ENCODE measurements at regions not wholly inside any gene's neighbourhood (a gene's known extent, or its start where the extent isn't known, plus 50 kb on each side); places are given as distances from the start of the nearest gene placed in this dataset.

DNA sequence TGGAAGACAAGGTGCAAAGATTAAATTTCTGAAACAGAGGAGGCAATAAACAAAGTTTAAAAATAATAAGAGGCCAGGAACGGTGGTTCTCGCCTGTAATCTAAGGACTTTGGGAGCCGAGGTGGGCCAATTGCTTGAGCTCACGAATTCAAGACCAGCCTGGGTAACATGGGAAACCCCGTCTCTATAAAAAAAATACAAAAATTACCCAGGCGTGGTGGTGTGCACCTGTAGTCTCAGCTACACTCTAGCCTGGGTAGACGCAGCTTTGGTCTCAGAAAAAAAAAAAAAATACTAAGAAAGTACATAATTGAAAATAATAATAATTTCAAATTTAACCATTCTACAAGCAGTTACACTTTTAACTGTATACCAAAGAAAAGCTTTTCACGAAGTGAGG lies 744.6 kb upstream of the POU3F3 start:
- TF ChIP-seq, protein P1, sequence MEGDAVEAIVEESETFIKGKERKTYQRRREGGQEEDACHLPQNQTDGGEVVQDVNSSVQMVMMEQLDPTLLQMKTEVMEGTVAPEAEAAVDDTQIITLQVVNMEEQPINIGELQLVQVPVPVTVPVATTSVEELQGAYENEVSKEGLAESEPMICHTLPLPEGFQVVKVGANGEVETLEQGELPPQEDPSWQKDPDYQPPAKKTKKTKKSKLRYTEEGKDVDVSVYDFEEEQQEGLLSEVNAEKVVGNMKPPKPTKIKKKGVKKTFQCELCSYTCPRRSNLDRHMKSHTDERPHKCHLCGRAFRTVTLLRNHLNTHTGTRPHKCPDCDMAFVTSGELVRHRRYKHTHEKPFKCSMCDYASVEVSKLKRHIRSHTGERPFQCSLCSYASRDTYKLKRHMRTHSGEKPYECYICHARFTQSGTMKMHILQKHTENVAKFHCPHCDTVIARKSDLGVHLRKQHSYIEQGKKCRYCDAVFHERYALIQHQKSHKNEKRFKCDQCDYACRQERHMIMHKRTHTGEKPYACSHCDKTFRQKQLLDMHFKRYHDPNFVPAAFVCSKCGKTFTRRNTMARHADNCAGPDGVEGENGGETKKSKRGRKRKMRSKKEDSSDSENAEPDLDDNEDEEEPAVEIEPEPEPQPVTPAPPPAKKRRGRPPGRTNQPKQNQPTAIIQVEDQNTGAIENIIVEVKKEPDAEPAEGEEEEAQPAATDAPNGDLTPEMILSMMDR (IDR thresholded peaks at IDR 0.05; ENCODE audit: poor library complexity, severe bottlenecking) = no peak
- TF ChIP-seq EP300 (conservative IDR thresholded peaks at IDR 0.05; ENCODE audit: poor library complexity, severe bottlenecking) = no peak
- no peak for TF ChIP-seq RAD21 (conservative IDR thresholded peaks at IDR 0.05)
- no peak for TF ChIP-seq POLR2AphosphoS5 (IDR thresholded peaks at IDR 0.05)
- TF ChIP-seq, protein P2, sequence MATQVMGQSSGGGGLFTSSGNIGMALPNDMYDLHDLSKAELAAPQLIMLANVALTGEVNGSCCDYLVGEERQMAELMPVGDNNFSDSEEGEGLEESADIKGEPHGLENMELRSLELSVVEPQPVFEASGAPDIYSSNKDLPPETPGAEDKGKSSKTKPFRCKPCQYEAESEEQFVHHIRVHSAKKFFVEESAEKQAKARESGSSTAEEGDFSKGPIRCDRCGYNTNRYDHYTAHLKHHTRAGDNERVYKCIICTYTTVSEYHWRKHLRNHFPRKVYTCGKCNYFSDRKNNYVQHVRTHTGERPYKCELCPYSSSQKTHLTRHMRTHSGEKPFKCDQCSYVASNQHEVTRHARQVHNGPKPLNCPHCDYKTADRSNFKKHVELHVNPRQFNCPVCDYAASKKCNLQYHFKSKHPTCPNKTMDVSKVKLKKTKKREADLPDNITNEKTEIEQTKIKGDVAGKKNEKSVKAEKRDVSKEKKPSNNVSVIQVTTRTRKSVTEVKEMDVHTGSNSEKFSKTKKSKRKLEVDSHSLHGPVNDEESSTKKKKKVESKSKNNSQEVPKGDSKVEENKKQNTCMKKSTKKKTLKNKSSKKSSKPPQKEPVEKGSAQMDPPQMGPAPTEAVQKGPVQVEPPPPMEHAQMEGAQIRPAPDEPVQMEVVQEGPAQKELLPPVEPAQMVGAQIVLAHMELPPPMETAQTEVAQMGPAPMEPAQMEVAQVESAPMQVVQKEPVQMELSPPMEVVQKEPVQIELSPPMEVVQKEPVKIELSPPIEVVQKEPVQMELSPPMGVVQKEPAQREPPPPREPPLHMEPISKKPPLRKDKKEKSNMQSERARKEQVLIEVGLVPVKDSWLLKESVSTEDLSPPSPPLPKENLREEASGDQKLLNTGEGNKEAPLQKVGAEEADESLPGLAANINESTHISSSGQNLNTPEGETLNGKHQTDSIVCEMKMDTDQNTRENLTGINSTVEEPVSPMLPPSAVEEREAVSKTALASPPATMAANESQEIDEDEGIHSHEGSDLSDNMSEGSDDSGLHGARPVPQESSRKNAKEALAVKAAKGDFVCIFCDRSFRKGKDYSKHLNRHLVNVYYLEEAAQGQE (IDR thresholded peaks at IDR 0.05; ENCODE audit: borderline replicate concordance) = no peak
- no peak for TF ChIP-seq MXI1 (conservative IDR thresholded peaks at IDR 0.05; ENCODE audit: poor library complexity, severe bottlenecking)
- TF ChIP-seq EZH2 (IDR thresholded peaks at IDR 0.05; ENCODE audit: borderline replicate concordance, insufficient read depth, low read length, poor library complexity, severe bottlenecking) = no peak
- no peak for TF ChIP-seq SMC3 (conservative IDR thresholded peaks at IDR 0.05; ENCODE audit: poor library complexity)
